IMR-90 (cell line): ENCODE measurements at regions not wholly inside any gene's neighbourhood (a gene's known extent, or its start where the extent isn't known, plus 50 kb on each side); places are given as distances from the start of the nearest gene placed in this dataset.

Experiments used
- ATAC-seq: fragments of 200-7000 bp; cut with Tn5 transposase; 2 replicates; pipeline ENCODE4 v1.9.1; 2020; ENCODE audit warnings: low read depth, mild to moderate bottlenecking, moderate library complexity
- BruUV-seq: library from RNA; stranded (reverse); fragments of 400-500 nt; replicated peaks from 2 replicates; lab custom pipeline; 2021; lab: Mats Ljungman, UMichigan
- CTCF ChIA-PET: fragments of 300-600 bp; formaldehyde crosslinking; extraction: SDS; loops from one replicate; lab custom pipeline; 2021; ENCODE audit warnings: antibody characterized with exemption; lab: Yijun Ruan, JAX
- POLR2A ChIA-PET: fragments of 300-600 bp; sonication (Branson Sonifier 250); formaldehyde crosslinking; loops from one replicate; lab custom pipeline; 2022; ENCODE audit warnings: antibody characterized with exemption; ENCODE audit not compliant: unreplicated experiment; lab: Charles Lee
- DNase-seq: peaks from one replicate; pipeline ENCODE4 v3.0.0; 2013
- H2AFZ ChIP-seq: replicated peaks from 2 replicates; pipeline ENCODE3; 2013; ENCODE audit warnings: low read length, mild to moderate bottlenecking; ENCODE audit not compliant: poor library complexity
- H2AK5ac ChIP-seq: 2 replicates; pipeline ENCODE4 v1.6.1; 2013; ENCODE audit warnings: low read depth, low read length, inconsistent platforms
- H2AK9ac ChIP-seq: replicated peaks from 2 replicates; pipeline ENCODE3; 2013; ENCODE audit warnings: mild to moderate bottlenecking, low read depth, low read length, moderate library complexity; ENCODE audit not compliant: poor library complexity
- H2BK120ac ChIP-seq: 2 replicates; pipeline ENCODE4 v1.6.1; 2013; ENCODE audit warnings: low read depth, low read length, inconsistent platforms
- H2BK15ac ChIP-seq: 3 replicates; pipeline ENCODE4 v1.6.1; 2013; ENCODE audit warnings: low read depth, low read length, inconsistent platforms
- H2BK20ac ChIP-seq: 2 replicates; pipeline ENCODE4 v1.6.1; 2013; ENCODE audit warnings: low read depth, mild to moderate bottlenecking, inconsistent platforms, low read length, moderate library complexity
- H2BK5ac ChIP-seq: 2 replicates; pipeline ENCODE4 v1.6.1; 2013; ENCODE audit warnings: mild to moderate bottlenecking, low read depth, low read length, inconsistent platforms; ENCODE audit not compliant: poor library complexity, severe bottlenecking
- H3K14ac ChIP-seq: replicated peaks from 2 replicates; pipeline ENCODE4 v1.6.1; 2013; ENCODE audit warnings: low read depth, low read length, inconsistent platforms
- H3K18ac ChIP-seq: 2 replicates; pipeline ENCODE4 v1.6.1; 2013; ENCODE audit warnings: low read depth, low read length, control low read depth
- H3K23ac ChIP-seq: 2 replicates; pipeline ENCODE4 v1.6.1; 2013; ENCODE audit warnings: low read depth, low read length, inconsistent platforms
- H3K27ac ChIP-seq: 2 replicates; pipeline ENCODE4 v1.5.1; 2013; ENCODE audit warnings: mild to moderate bottlenecking, control low read depth, low read length; ENCODE audit not compliant: insufficient read depth
- H3K27me3 ChIP-seq: 2 replicates; pipeline ENCODE4 v1.6.1; 2013; ENCODE audit warnings: low read length; ENCODE audit not compliant: control insufficient read depth, insufficient read depth
- H3K36me3 ChIP-seq: 2 replicates; pipeline ENCODE4 v1.6.1; 2013; ENCODE audit warnings: low read length, mixed read lengths; ENCODE audit not compliant: control insufficient read depth, insufficient read depth
- H3K4ac ChIP-seq: 2 replicates; pipeline ENCODE4 v1.6.1; 2013; ENCODE audit warnings: low read depth, low read length, inconsistent platforms
- H3K4me1 ChIP-seq: 2 replicates; pipeline ENCODE4 v1.6.1; 2013; ENCODE audit warnings: low read length, mixed read lengths; ENCODE audit not compliant: control insufficient read depth, insufficient read depth
- H3K4me2 ChIP-seq: 2 replicates; pipeline ENCODE4 v1.6.1; 2013; ENCODE audit warnings: low read depth, mild to moderate bottlenecking, control low read depth, low read length, moderate library complexity
- H3K4me3 ChIP-seq: 2 replicates; pipeline ENCODE4 v1.5.1; 2013; ENCODE audit warnings: low read depth, mild to moderate bottlenecking, control low read depth, low read length, moderate library complexity; ENCODE audit not compliant: insufficient read depth
- H3K56ac ChIP-seq: 2 replicates; pipeline ENCODE4 v1.6.1; 2013; ENCODE audit warnings: low read length, inconsistent platforms; ENCODE audit not compliant: insufficient read depth; ENCODE audit errors: extremely low read depth
- H3K79me1 ChIP-seq, 2 experiments: 2 replicates each; pipeline ENCODE4 v1.6.1; 2013; ENCODE audit warnings: low read length in 2 of 2, inconsistent platforms in 1 of 2, low read depth in 1 of 2
- H3K9ac ChIP-seq: 2 replicates; pipeline ENCODE4 v1.6.1; 2013; ENCODE audit warnings: low read depth, low read length, control low read depth
- H3K9me1 ChIP-seq: 2 replicates; pipeline ENCODE4 v1.6.1; 2013; ENCODE audit warnings: low read length, inconsistent platforms; ENCODE audit not compliant: insufficient read depth
- H3K9me3 ChIP-seq: 2 replicates; pipeline ENCODE4 v1.6.1; 2013; ENCODE audit warnings: low read length; ENCODE audit not compliant: control insufficient read depth, insufficient read depth
- H4K20me1 ChIP-seq: 2 replicates; pipeline ENCODE4 v1.6.1; 2013; ENCODE audit warnings: low read length, inconsistent platforms; ENCODE audit not compliant: insufficient read depth
- H4K5ac ChIP-seq: 2 replicates; pipeline ENCODE4 v1.6.1; 2013; ENCODE audit warnings: mild to moderate bottlenecking, low read depth, low read length, control low read depth
- H4K8ac ChIP-seq, 2 experiments: 2 replicates each; pipeline ENCODE4 v1.6.1; 2013; ENCODE audit warnings: low read depth in 2 of 2, low read length in 2 of 2, control low read depth in 1 of 2, inconsistent platforms in 1 of 2
- H4K91ac ChIP-seq: 2 replicates; pipeline ENCODE4 v1.6.1; 2013; ENCODE audit warnings: low read depth, low read length, inconsistent platforms; ENCODE audit not compliant: insufficient read depth
- BHLHE40 ChIP-seq: fragments of 150-350 bp; IDR thresholded peaks from 2 replicates; pipeline ENCODE4 v1.6.1; 2016; ENCODE audit warnings: mild to moderate bottlenecking, low read depth, low read length
- ELK1 ChIP-seq: fragments of 150-350 bp; IDR thresholded peaks from 2 replicates; pipeline ENCODE4 v1.6.1; 2016; ENCODE audit warnings: low read depth, mild to moderate bottlenecking, low read length, moderate library complexity, borderline replicate concordance
- FOS ChIP-seq: fragments of 150-350 bp; IDR thresholded peaks from 2 replicates; pipeline ENCODE4 v1.6.1; 2016; ENCODE audit warnings: low read depth, low read length
- MAZ ChIP-seq: IDR thresholded peaks from 2 replicates; pipeline ENCODE4 v1.6.1; 2012; ENCODE audit warnings: low read depth, mild to moderate bottlenecking, low read length, improper control_type of control experiment, moderate library complexity, borderline replicate concordance
- POLR2A ChIP-seq: IDR thresholded peaks from 2 replicates; pipeline ENCODE4 v1.6.1; 2012; ENCODE audit warnings: mild to moderate bottlenecking, low read depth, low read length
- RAD21 ChIP-seq: IDR thresholded peaks from 2 replicates; pipeline ENCODE4 v1.6.1; 2012; ENCODE audit warnings: low read length, improper control_type of control experiment
- RFX5 ChIP-seq: IDR thresholded peaks from 2 replicates; pipeline ENCODE4 v1.8.0; 2012; ENCODE audit warnings: low read depth, mild to moderate bottlenecking, low read length, moderate library complexity
- SMC3 ChIP-seq: fragments of 150-350 bp; IDR thresholded peaks from 2 replicates; pipeline ENCODE4 v1.6.1; 2016; ENCODE audit warnings: low read depth, mild to moderate bottlenecking, antibody characterized with exemption, low read length, moderate library complexity
- USF2 ChIP-seq: fragments of 150-350 bp; IDR thresholded peaks from 2 replicates; pipeline ENCODE4 v1.6.1; 2017; ENCODE audit warnings: mild to moderate bottlenecking, antibody characterized with exemption, low read length, low read depth
- WGBS, 2 experiments: methylation state at CpG; one replicate each; pipeline versions ENCODE4 v1.1.5 to v1.1.7; 2013; ENCODE audit warnings: missing lambda C conversion rate in 2 of 2; ENCODE audit not compliant: insufficient read length in 1 of 2; ENCODE audit errors: extremely low coverage in 2 of 2; 5-methylcytosine and 5-hydroxymethylcytosine counted together
- dilution Hi-C: fragments of 300-500 bp; cut with HindIII; formaldehyde crosslinking; loops from one replicate; pipeline ENCODE4 v1.14.3; 2018; ENCODE audit warnings: low sequenced_read_pairs; ENCODE audit not compliant: unreplicated experiment
- in situ Hi-C: fragments of 300-500 bp; cut with MboI; formaldehyde crosslinking; loops from 3 replicates; pipeline ENCODE4 v1.14.3; 2019; ENCODE audit warnings: low sequenced_read_pairs, inconsistent platforms, mixed read lengths
- intact Hi-C: fragments of 100-400 bp; cut with micrococcal nuclease; formaldehyde crosslinking; loops from 2 replicates; pipeline ENCODE4 v1.10.0; 2022

- Histone ChIP-seq H3K9ac (no peak overlapping the region), H2BK5ac (no peak overlapping the region), H3K27me3 (no peaks in the 10 kb centered on the region), H3K56ac (no peak overlapping the region), H3K79me1 (no peaks in the 10 kb centered on the region), H2BK20ac (no peak overlapping the region), H2AFZ (no peak overlapping the region), H2BK15ac (no peak overlapping the region), H3K4ac (no peak overlapping the region), H4K20me1 (no peaks in the 10 kb centered on the region), H2AK5ac (no peak overlapping the region), H3K14ac (no peak overlapping the region), H4K91ac (no peak overlapping the region), H3K9me3 (peaks cover 2% of the 10 kb centered on the region; the same call in 1 of the 2 replicates), H3K18ac (no peak overlapping the region), H3K23ac (no peak overlapping the region), H3K4me1 (no peaks in the 10 kb centered on the region), H3K9me1 (no peaks in the 10 kb centered on the region), H4K8ac (no peak overlapping the region), H3K4me3 (no peak overlapping the region), H2BK120ac (no peak overlapping the region), H3K27ac (no peak overlapping the region), H3K36me3 (no peaks in the 10 kb centered on the region), H2AK9ac (no peak overlapping the region), H3K4me2 (no peak overlapping the region), H4K5ac (no peak overlapping the region)
- DNase-seq: no peak
- in situ Hi-C loops (no loop called here), dilution Hi-C loops (no loop called here), intact Hi-C loops (no loop called here)
- BruUV-seq: no TSS peak
- ATAC-seq: no peak
- no peak for TF ChIP-seq BHLHE40
- TF ChIP-seq SMC3: no peak
- no peak for TF ChIP-seq RFX5
- TF ChIP-seq USF2: no peak
- TF ChIP-seq RAD21: no peak
- no peak for TF ChIP-seq FOS
- TF ChIP-seq MAZ: no peak
- TF ChIP-seq POLR2A: no peak
- no peak for TF ChIP-seq ELK1
- CTCF ChIA-PET: no interaction called here
- WGBS, 2 experiments: no CpG with 5 or more reads among the region's 2 CpGs
- POLR2A ChIA-PET: no interaction called here
These were observed 749.1 kb upstream of the POT1 start for GRCh38 chr7:125678771-125679170.
